Mesendoderm (in vitro differentiated cells): ENCODE measurements at regions not wholly inside any gene's neighbourhood (a gene's known extent, or its start where the extent isn't known, plus 50 kb on each side); places are given as distances from the start of the nearest gene placed in this dataset.

Experiments
- DNase-seq: peaks from one replicate; pipeline ENCODE4 v3.0.0; 2013
- H2AK5ac ChIP-seq: 2 replicates; pipeline ENCODE4 v1.6.1; 2013; ENCODE audit warnings: low read length, inconsistent platforms
- H2BK120ac ChIP-seq: 2 replicates; pipeline ENCODE4 v1.6.1; 2013; ENCODE audit warnings: low read depth, mild to moderate bottlenecking, low read length, moderate library complexity, mixed read lengths
- H2BK15ac ChIP-seq: replicated peaks from 2 replicates; pipeline ENCODE4 v1.6.1; 2013; ENCODE audit warnings: low read depth, mild to moderate bottlenecking, moderate library complexity
- H2BK5ac ChIP-seq: 2 replicates; pipeline ENCODE4 v1.6.1; 2013; ENCODE audit warnings: low read length, inconsistent platforms
- H3K18ac ChIP-seq: 2 replicates; pipeline ENCODE4 v1.6.1; 2013; ENCODE audit warnings: mild to moderate bottlenecking, low read length, mixed read lengths
- H3K23ac ChIP-seq: one replicate; pipeline ENCODE4 v1.6.1; 2013; ENCODE audit warnings: low read length
- H3K27ac ChIP-seq: 2 replicates; pipeline ENCODE4 v1.5.1; 2013; ENCODE audit warnings: low read depth, mild to moderate bottlenecking, inconsistent platforms, low read length, moderate library complexity
- H3K27me3 ChIP-seq: 2 replicates; pipeline ENCODE4 v1.6.1; 2013; ENCODE audit warnings: low read length, control low read depth, mild to moderate bottlenecking, inconsistent platforms; ENCODE audit not compliant: insufficient read depth, poor library complexity
- H3K36me3 ChIP-seq: 2 replicates; pipeline ENCODE4 v1.6.1; 2013; ENCODE audit warnings: low read length, inconsistent platforms; ENCODE audit not compliant: control insufficient read depth, insufficient read depth
- H3K4ac ChIP-seq: one replicate; pipeline ENCODE4 v1.6.1; 2013; ENCODE audit warnings: low read depth, mild to moderate bottlenecking, low read length, moderate library complexity
- H3K4me1 ChIP-seq: 2 replicates; pipeline ENCODE4 v1.6.1; 2013; ENCODE audit warnings: low read depth, low read length, inconsistent platforms; ENCODE audit not compliant: control insufficient read depth
- H3K4me2 ChIP-seq: 2 replicates; pipeline ENCODE4 v1.6.1; 2013; ENCODE audit warnings: low read length
- H3K4me3 ChIP-seq: 2 replicates; pipeline ENCODE4 v1.5.1; 2013; ENCODE audit warnings: mild to moderate bottlenecking, low read length
- H3K56ac ChIP-seq: one replicate; pipeline ENCODE4 v1.6.1; 2013; ENCODE audit warnings: low read length
- H3K79me1 ChIP-seq: 2 replicates; pipeline ENCODE4 v1.6.1; 2013; ENCODE audit warnings: low read length, inconsistent platforms
- H3K79me2 ChIP-seq: 2 replicates; pipeline ENCODE4 v1.6.1; 2013; ENCODE audit warnings: mild to moderate bottlenecking, low read length; ENCODE audit not compliant: control insufficient read depth, insufficient read depth
- H3K9ac ChIP-seq: 2 replicates; pipeline ENCODE4 v1.6.1; 2013; ENCODE audit warnings: low read length, inconsistent platforms
- H4K5ac ChIP-seq: one replicate; pipeline ENCODE4 v1.6.1; 2013; ENCODE audit warnings: low read length
- H4K8ac ChIP-seq: one replicate; pipeline ENCODE4 v1.6.1; 2013; ENCODE audit warnings: low read depth, mild to moderate bottlenecking, control low read depth, low read length, moderate library complexity
- WGBS: extraction: QIAGEN DNeasy Blood & Tissue Kit; methylation state at CpG from one replicate; pipeline ENCODE4 v1.1.7; 2013; ENCODE audit warnings: low lambda C conversion rate, missing lambda C conversion rate; ENCODE audit not compliant: insufficient coverage; ENCODE audit errors: extremely low coverage; 5-methylcytosine and 5-hydroxymethylcytosine counted together

DNA sequence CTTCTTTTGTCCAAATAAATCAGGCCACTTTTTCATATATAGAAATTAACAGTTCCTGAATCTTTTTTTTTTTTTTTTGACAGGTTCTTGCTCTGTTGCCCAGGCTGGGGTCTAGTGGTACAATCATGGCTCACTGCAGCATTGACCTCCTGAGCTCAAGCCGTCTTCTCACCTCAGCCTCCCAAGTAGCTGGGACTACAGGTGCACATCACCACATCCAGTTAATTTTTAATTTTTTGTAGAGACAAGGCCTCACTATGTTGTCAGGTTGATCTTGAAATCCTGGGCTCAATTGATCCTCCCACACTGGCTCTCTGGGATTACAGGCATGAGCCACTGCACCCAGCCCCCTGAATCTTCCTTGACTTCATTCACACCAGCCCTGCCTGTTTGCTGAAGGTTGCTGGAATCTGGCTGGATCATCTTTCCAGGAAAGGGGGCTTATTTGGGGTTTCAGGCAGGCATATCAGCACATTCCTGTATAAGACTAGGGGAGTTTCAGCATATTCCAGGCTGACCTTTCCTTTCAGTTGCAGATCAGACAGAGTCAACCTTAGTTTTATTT, 78.2 kb upstream of the ARHGAP29 start:
- Histone ChIP-seq H3K23ac (no peak overlapping the region), H3K9ac (no peak overlapping the region)

DNA sequence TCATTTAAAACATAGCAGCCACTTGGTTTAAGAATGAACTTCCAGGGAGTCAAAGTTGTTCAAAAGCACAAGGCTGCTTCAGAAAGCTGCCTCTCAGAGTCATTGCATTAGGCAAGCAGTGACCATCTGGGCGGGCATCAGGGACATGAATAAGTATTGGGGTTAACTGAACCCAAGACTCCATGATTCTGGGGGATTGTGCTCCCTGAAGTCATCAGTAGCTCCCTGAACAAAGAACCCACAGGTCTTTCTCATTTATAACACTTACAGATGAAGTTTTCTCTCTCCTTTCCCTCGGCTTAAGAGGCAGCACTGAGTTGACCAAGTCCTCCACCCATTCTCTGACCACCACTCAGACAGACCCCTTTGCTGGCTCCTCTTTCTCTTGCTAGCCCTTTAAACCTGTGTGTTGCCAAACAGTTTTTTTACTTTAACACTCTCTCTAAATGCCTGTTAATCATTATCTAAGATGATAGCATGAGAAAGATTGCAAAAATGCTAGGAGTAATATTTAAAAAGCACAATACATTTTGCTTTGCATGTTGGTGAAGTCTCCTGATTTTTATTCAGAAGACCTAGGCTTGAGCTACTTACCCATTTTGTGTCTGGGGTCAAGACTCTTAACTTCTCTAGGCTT, 77.0 kb upstream of the ARHGAP29 start:
- Histone ChIP-seq H3K4me1 (no peaks in the 10 kb centered on the region), H3K79me2 (no peaks in the 10 kb centered on the region), H2BK120ac (no peak overlapping the region), H3K4ac (no peak overlapping the region), H4K8ac (no peak overlapping the region), H3K9ac (no peak overlapping the region), H3K56ac (no peak overlapping the region), H3K36me3 (no peaks in the 10 kb centered on the region), H2BK15ac (no peak overlapping the region), H3K4me2 (no peak overlapping the region), H3K27me3 (no peaks in the 10 kb centered on the region), H3K27ac (no peak overlapping the region), H4K5ac (no peak overlapping the region), H3K18ac (no peak overlapping the region), H2BK5ac (no peak overlapping the region), H3K4me3 (no peak overlapping the region), H2AK5ac (no peak overlapping the region), H3K79me1 (no peaks in the 10 kb centered on the region), H3K23ac (no peak overlapping the region)
- no CpG with 5 or more reads among the region's 2 CpGs for WGBS
- DNase-seq: no peak

More for the DNA sequence above, 78.2 kb upstream of the ARHGAP29 start:
- DNase-seq: no peak
- H4K5ac ChIP-seq: no peak overlapping the region
- no peak overlapping the region for H4K8ac ChIP-seq
- no peak overlapping the region for H2BK5ac ChIP-seq
- no peaks in the 10 kb centered on the region for H3K36me3 ChIP-seq
- peak overlapping the region; percentile 17 for H3K56ac ChIP-seq
- H3K4me3 ChIP-seq: no peak overlapping the region
- no peak overlapping the region for H3K4me2 ChIP-seq
- no peaks in the 10 kb centered on the region for H3K79me1 ChIP-seq
- no CpG with 5 or more reads among the region's 1 CpG for WGBS
- no peak overlapping the region for H2BK15ac ChIP-seq
- no peaks in the 10 kb centered on the region for H3K79me2 ChIP-seq
- H3K18ac ChIP-seq: no peak overlapping the region
- H2BK120ac ChIP-seq: no peak overlapping the region
- peaks cover 4% of the 10 kb centered on the region for H3K4me1 ChIP-seq
- H3K27ac ChIP-seq: no peak overlapping the region
- H3K4ac ChIP-seq: no peak overlapping the region
- no peaks in the 10 kb centered on the region for H3K27me3 ChIP-seq
- H2AK5ac ChIP-seq: no peak overlapping the region

DNA sequence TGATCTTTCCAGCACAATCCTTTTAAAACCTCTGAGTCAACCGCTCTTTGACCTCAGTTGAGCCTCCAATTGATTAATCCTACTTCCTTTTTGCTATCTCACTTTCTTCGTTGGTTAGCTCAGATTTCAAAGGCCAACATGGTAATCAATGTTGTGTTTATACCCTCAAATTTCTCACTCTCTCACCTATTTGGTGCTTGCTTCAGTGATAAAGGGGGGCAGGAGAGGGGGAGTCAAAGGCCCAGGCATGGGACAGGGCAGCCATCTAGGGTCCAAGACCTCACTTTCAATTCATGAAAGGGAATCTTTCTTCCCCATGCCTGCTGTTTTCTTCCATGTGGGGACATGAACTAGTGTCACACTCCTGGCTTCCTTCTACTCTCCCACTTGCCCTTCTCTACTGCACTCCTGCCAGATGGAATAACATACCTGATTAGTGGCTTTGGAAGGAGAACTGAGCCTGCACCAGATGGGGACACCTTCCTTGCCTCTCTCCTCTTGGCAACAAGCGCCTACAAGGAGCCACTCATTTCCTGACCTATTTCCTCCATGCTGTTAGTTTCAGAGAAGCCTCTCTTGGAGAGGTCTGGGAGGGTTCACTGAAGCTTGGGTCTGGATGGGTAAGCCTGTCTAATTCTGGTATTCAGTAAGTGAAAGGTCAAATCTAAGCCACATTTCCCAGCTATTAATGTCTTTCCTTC, 73.3 kb upstream of the ARHGAP29 start:
- H2AK5ac ChIP-seq: no peak overlapping the region
- H3K4me2 ChIP-seq: no peak overlapping the region
- H3K27me3 ChIP-seq: no peaks in the 10 kb centered on the region
- H3K36me3 ChIP-seq: no peaks in the 10 kb centered on the region
- H2BK5ac ChIP-seq: no peak overlapping the region
- no peak overlapping the region for H2BK15ac ChIP-seq
- no peak overlapping the region for H3K9ac ChIP-seq
- no peak overlapping the region for H2BK120ac ChIP-seq
- no peak overlapping the region for H3K27ac ChIP-seq
- H3K79me1 ChIP-seq: no peaks in the 10 kb centered on the region
- no peak overlapping the region for H3K56ac ChIP-seq
- H3K4me3 ChIP-seq: no peak overlapping the region
- no CpG with 5 or more reads among the region's 3 CpGs for WGBS
- H3K79me2 ChIP-seq: no peaks in the 10 kb centered on the region
- no peak overlapping the region for H3K23ac ChIP-seq
- no peak overlapping the region for H4K8ac ChIP-seq
- H3K18ac ChIP-seq: no peak overlapping the region
- H3K4me1 ChIP-seq: no peaks in the 10 kb centered on the region
- no peak for DNase-seq
- H4K5ac ChIP-seq: no peak overlapping the region
- no peak overlapping the region for H3K4ac ChIP-seq

DNA sequence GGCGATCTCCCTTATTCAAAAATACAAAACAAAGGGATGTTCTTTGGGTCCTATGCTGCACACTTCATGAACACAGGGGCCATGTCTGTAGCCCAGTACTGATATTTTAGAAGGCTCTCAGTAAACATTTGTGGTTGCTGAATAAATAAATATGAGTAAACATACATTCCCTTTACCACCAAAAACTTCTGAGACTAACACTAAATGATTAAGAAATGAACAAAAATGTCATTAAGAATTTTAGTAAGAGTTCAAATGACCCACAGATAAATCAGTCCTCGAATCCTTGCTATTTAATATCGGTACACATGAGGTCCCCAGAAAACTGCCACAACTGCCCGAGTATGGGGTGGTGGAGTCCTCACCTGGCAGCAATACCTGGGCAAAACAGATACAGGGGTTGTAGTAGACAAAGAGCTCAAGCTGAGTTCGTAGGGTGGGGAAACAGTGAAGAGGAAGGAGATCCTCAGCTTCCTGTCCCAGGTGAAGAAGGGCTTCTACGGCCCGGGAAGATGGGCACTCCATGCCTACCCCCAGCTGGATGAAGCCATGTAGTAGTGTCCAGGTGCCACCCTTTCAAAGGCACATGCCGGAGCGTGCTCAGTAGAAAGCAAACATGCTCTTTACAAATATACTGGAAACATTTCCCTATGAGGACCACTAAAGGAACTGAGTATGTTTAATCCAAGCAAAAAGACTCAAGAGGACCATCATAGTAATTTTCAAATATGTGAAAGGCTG, 72.6 kb upstream of the ARHGAP29 start:
- no CpG with 5 or more reads among the region's 9 CpGs for WGBS
- Histone ChIP-seq H2BK120ac (no peak overlapping the region), H3K4me1 (no peaks in the 10 kb centered on the region), H2BK5ac (no peak overlapping the region), H4K5ac (no peak overlapping the region), H4K8ac (no peak overlapping the region), H3K23ac (no peak overlapping the region), H3K4me3 (no peak overlapping the region), H3K56ac (no peak overlapping the region), H3K9ac (no peak overlapping the region), H3K79me1 (no peaks in the 10 kb centered on the region), H3K4ac (no peak overlapping the region), H3K36me3 (no peaks in the 10 kb centered on the region), H2AK5ac (no peak overlapping the region), H2BK15ac (no peak overlapping the region), H3K79me2 (no peaks in the 10 kb centered on the region), H3K18ac (no peak overlapping the region), H3K27ac (no peak overlapping the region), H3K27me3 (no peaks in the 10 kb centered on the region), H3K4me2 (no peak overlapping the region)
- DNase-seq: no peak

DNA sequence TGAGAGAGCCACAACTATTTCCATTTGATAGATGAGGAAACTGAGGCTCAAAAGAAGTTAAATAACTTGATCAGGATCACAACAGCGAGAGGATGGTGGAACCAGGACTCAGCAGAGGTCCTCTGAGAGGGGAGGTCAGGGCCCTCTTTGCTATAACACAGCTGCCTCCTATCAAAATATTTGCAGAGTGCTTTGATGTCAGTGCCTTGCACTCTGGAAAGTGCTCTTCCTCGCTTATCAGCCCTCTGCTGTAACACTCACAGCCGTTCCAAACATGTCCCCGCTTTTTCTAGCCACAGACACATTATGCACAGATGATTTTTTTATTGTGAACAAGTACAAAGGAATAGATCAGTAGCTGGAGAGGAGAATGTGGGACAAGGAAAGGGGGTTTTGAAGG, 71.8 kb upstream of the ARHGAP29 start:
- Histone ChIP-seq H2BK15ac (no peak overlapping the region), H3K56ac (no peak overlapping the region), H3K4me3 (no peak overlapping the region), H3K4me1 (no peaks in the 10 kb centered on the region), H2BK5ac (no peak overlapping the region), H3K79me2 (no peaks in the 10 kb centered on the region), H3K27me3 (no peaks in the 10 kb centered on the region), H3K27ac (no peak overlapping the region), H3K36me3 (no peaks in the 10 kb centered on the region), H2BK120ac (no peak overlapping the region), H3K9ac (no peak overlapping the region), H4K8ac (no peak overlapping the region), H4K5ac (no peak overlapping the region), H3K23ac (no peak overlapping the region), H3K79me1 (no peaks in the 10 kb centered on the region), H3K4me2 (no peak overlapping the region), H3K4ac (no peak overlapping the region), H2AK5ac (no peak overlapping the region), H3K18ac (no peak overlapping the region)
- no CpG with 5 or more reads among the region's 4 CpGs for WGBS
- DNase-seq: no peak
